NB4 (cell line): ENCODE measurements at regions not wholly inside any gene's neighbourhood (a gene's known extent, or its start where the extent isn't known, plus 50 kb on each side); places are given as distances from the start of the nearest gene placed in this dataset.

Source experiments
- POLR2A ChIP-seq: IDR thresholded peaks from 2 replicates; pipeline ENCODE4 v1.6.1; 2011; ENCODE audit warnings: mild to moderate bottlenecking; ENCODE audit not compliant: insufficient read length; ENCODE audit errors: extremely low read depth
- TF ChIP-seq, protein P1 (sequence below): IDR thresholded peaks from one replicate; pipeline ENCODE4 v1.5.1; 2012; ENCODE audit warnings: low read depth, low read length
- TF ChIP-seq, protein P2 (sequence below): IDR thresholded peaks from 2 replicates; pipeline ENCODE4 v1.6.1; 2011; ENCODE audit warnings: low read depth, low read length

DNA sequence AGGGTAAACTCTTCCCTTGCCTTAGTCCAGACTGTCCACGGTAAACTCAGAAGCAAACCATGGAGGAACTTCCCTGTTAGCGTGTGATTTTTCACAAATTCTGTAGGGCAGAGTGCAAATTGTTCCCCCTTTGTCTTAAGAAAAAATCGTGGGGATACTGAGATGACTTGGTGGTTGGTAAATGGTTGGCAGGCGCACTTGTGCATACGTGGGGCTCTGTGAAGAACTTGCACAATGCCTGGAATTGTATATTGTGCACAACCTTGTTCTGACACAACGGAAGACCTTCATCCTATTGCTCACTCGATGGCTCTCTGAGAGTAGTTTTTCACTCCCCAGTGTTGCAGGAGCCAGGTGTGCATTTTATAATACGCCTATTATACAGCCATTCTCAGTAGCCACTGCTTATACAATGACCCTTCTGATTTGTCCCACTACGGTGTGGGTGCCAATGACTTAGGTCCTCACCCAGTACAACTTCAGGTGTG is 150.0 kb downstream of the SPRY1 start:
- TF ChIP-seq, protein P1, sequence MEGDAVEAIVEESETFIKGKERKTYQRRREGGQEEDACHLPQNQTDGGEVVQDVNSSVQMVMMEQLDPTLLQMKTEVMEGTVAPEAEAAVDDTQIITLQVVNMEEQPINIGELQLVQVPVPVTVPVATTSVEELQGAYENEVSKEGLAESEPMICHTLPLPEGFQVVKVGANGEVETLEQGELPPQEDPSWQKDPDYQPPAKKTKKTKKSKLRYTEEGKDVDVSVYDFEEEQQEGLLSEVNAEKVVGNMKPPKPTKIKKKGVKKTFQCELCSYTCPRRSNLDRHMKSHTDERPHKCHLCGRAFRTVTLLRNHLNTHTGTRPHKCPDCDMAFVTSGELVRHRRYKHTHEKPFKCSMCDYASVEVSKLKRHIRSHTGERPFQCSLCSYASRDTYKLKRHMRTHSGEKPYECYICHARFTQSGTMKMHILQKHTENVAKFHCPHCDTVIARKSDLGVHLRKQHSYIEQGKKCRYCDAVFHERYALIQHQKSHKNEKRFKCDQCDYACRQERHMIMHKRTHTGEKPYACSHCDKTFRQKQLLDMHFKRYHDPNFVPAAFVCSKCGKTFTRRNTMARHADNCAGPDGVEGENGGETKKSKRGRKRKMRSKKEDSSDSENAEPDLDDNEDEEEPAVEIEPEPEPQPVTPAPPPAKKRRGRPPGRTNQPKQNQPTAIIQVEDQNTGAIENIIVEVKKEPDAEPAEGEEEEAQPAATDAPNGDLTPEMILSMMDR, result no peak
- no peak for TF ChIP-seq POLR2A
- TF ChIP-seq, protein P2, sequence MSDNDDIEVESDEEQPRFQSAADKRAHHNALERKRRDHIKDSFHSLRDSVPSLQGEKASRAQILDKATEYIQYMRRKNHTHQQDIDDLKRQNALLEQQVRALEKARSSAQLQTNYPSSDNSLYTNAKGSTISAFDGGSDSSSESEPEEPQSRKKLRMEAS, result no peak
